Panc1 (cell line): ENCODE measurements at regions not wholly inside any gene's neighbourhood (a gene's known extent, or its start where the extent isn't known, plus 50 kb on each side); places are given as distances from the start of the nearest gene placed in this dataset.

Source experiments
- CTCF ChIP-seq: fragments of 450-650 bp; IDR thresholded peaks from 2 replicates; pipeline ENCODE4 v1.5.1; 2017; ENCODE audit warnings: mild to moderate bottlenecking
- POLR2AphosphoS5 ChIP-seq: IDR thresholded peaks from 2 replicates; pipeline ENCODE4 v1.6.1; 2012; ENCODE audit warnings: mild to moderate bottlenecking, low read depth, low read length, moderate library complexity
- REST ChIP-seq, 2 experiments: IDR thresholded peaks; 2 replicates each; pipeline ENCODE4 v1.6.1; 2011 to 2012; ENCODE audit warnings: low read depth in 2 of 2, control low read depth in 1 of 2, low read length in 1 of 2, mild to moderate bottlenecking in 1 of 2, moderate library complexity in 1 of 2; ENCODE audit not compliant: insufficient read depth in 1 of 2
- SIN3A ChIP-seq: IDR thresholded peaks from 2 replicates; pipeline ENCODE4 v1.6.1; 2012; ENCODE audit warnings: low read depth, mild to moderate bottlenecking, low read length, moderate library complexity, borderline replicate concordance; ENCODE audit not compliant: insufficient read depth

DNA sequence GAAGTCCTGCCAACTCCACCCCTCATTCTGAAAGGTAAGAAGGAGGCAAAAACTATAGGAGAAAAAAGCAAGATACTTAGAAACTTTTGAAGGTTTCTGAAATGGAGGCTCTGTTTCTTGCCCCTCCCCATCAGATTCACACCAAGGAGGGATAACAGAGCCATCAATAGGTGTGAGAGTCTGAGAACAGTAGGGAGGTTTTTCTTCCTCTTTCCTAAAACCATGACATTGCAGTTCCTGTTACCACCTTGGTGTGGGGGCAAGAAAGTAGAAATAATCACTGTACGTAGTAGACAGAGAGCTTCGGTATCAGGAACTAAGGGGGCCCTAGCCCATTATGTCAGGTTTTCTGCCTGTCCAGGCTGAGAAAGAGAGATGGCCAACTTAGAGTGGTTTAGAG is 333.3 kb upstream of the SYNCRIP start:
- TF ChIP-seq CTCF (no peak), REST (IDR thresholded peaks at IDR 0.05; ENCODE audit: insufficient read depth in 1 of 2, low read depth in 2 of 2, low read length in 1 of 2) (no peak), POLR2AphosphoS5 (no peak), SIN3A (no peak)
